SU-DHL-6 (cell line): ENCODE measurements at regions not wholly inside any gene's neighbourhood (a gene's known extent, or its start where the extent isn't known, plus 50 kb on each side); places are given as distances from the start of the nearest gene placed in this dataset.

Experiments
- H2AFZ ChIP-seq: fragments of 200-600 bp; sonication (generic); 2 replicates; pipeline ENCODE4 v1.6.1; 2014; ENCODE audit warnings: low read depth, mild to moderate bottlenecking, moderate library complexity, mixed read lengths, antibody characterized with exemption, low read length; ENCODE audit not compliant: severe bottlenecking
- H3F3A ChIP-seq: fragments of 200-600 bp; shearing (Covaris generic); 2 replicates; pipeline ENCODE4 v1.6.0; 2016; ENCODE audit warnings: antibody characterized with exemption, mild to moderate bottlenecking; ENCODE audit not compliant: insufficient read depth
- H3K27ac ChIP-seq: fragments of 200-600 bp; sonication (generic); 2 replicates; pipeline ENCODE4 v1.5.1; 2016; ENCODE audit warnings: low read depth, mild to moderate bottlenecking, low read length, moderate library complexity, mixed read lengths
- H3K27me3 ChIP-seq: fragments of 200-600 bp; sonication (generic), shearing (Covaris generic); 2 replicates; pipeline ENCODE4 v1.6.0; 2014; ENCODE audit warnings: mild to moderate bottlenecking, low read length
- H3K36me3 ChIP-seq: fragments of 200-600 bp; sonication (generic); 2 replicates; pipeline ENCODE4 v1.6.1; 2014; ENCODE audit warnings: mild to moderate bottlenecking, low read length, mixed read lengths
- H3K4me2 ChIP-seq: fragments of 300-600, 200-600 bp; shearing (Covaris generic), sonication (generic); 2 replicates; pipeline ENCODE4 v1.6.0; 2014; ENCODE audit warnings: low read length, low read depth, mild to moderate bottlenecking; ENCODE audit not compliant: poor library complexity, severe bottlenecking
- H3K4me3 ChIP-seq: fragments of 200-600 bp; sonication (generic); 2 replicates; pipeline ENCODE4 v1.5.1; 2014; ENCODE audit warnings: antibody characterized with exemption, low read length, mild to moderate bottlenecking, mixed read lengths; ENCODE audit not compliant: insufficient read depth, poor library complexity, severe bottlenecking
- H3K79me2 ChIP-seq: fragments of 200-600 bp; sonication (generic); 2 replicates; pipeline ENCODE4 v1.6.1; 2014; ENCODE audit warnings: mild to moderate bottlenecking, low read length, moderate library complexity; ENCODE audit not compliant: insufficient read depth
- H3K9ac ChIP-seq: fragments of 200-600 bp; sonication (generic); 2 replicates; pipeline ENCODE4 v1.7.0; 2014; ENCODE audit warnings: mild to moderate bottlenecking, low read length
- H3K9me2 ChIP-seq: fragments of 200-600 bp; sonication (generic); replicated peaks from 2 replicates; pipeline ENCODE4 v1.6.1; 2014; ENCODE audit warnings: low read length; ENCODE audit not compliant: insufficient read depth
- H3K9me3 ChIP-seq: fragments of 200-600 bp; sonication (generic); 2 replicates; pipeline ENCODE4 v1.6.1; 2014; ENCODE audit warnings: low read length, mixed read lengths; ENCODE audit not compliant: insufficient read depth
- H4K20me1 ChIP-seq: fragments of 200-600 bp; sonication (generic); 2 replicates; pipeline ENCODE4 v1.6.1; 2014; ENCODE audit warnings: low read depth, mild to moderate bottlenecking, antibody characterized with exemption, low read length, moderate library complexity, mixed read lengths
- EZH2phosphoT487 ChIP-seq: fragments of 200-600 bp; sonication (generic), shearing (Covaris generic); conservative IDR thresholded peaks from 2 replicates; pipeline ENCODE4 v1.6.1; 2018; ENCODE audit warnings: mild to moderate bottlenecking, antibody characterized with exemption, low read length, moderate library complexity, mixed read lengths
- TF ChIP-seq, protein P1 (sequence below): fragments of 200-600 bp; sonication (generic); IDR thresholded peaks from one replicate; pipeline ENCODE4 v1.5.1; 2017; ENCODE audit warnings: antibody characterized with exemption, mild to moderate bottlenecking, low read length, moderate library complexity; ENCODE audit not compliant: insufficient read depth, poor library complexity, severe bottlenecking

GRCh38 chr16:54437921-54438320 is 151.3 kb upstream of the IRX3 start:
- no peak for TF ChIP-seq EZH2phosphoT487
- TF ChIP-seq, protein P1, sequence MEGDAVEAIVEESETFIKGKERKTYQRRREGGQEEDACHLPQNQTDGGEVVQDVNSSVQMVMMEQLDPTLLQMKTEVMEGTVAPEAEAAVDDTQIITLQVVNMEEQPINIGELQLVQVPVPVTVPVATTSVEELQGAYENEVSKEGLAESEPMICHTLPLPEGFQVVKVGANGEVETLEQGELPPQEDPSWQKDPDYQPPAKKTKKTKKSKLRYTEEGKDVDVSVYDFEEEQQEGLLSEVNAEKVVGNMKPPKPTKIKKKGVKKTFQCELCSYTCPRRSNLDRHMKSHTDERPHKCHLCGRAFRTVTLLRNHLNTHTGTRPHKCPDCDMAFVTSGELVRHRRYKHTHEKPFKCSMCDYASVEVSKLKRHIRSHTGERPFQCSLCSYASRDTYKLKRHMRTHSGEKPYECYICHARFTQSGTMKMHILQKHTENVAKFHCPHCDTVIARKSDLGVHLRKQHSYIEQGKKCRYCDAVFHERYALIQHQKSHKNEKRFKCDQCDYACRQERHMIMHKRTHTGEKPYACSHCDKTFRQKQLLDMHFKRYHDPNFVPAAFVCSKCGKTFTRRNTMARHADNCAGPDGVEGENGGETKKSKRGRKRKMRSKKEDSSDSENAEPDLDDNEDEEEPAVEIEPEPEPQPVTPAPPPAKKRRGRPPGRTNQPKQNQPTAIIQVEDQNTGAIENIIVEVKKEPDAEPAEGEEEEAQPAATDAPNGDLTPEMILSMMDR, result no peak
- no peaks in the 10 kb centered on the region for H4K20me1 ChIP-seq
- H3K27me3 ChIP-seq, result no peaks in the 10 kb centered on the region
- H3K27ac ChIP-seq, result no peak overlapping the region
- H3K4me2 ChIP-seq, result no peak overlapping the region
- no peaks in the 10 kb centered on the region for H3K9me3 ChIP-seq
- H3K9ac ChIP-seq, result no peak overlapping the region
- H2AFZ ChIP-seq, result no peak overlapping the region
- no peak overlapping the region for H3K4me3 ChIP-seq
- no peaks in the 10 kb centered on the region for H3K79me2 ChIP-seq
- H3K36me3 ChIP-seq, result no peaks in the 10 kb centered on the region
- H3F3A ChIP-seq, result no peaks in the 10 kb centered on the region
- no peaks in the 10 kb centered on the region for H3K9me2 ChIP-seq

DNA sequence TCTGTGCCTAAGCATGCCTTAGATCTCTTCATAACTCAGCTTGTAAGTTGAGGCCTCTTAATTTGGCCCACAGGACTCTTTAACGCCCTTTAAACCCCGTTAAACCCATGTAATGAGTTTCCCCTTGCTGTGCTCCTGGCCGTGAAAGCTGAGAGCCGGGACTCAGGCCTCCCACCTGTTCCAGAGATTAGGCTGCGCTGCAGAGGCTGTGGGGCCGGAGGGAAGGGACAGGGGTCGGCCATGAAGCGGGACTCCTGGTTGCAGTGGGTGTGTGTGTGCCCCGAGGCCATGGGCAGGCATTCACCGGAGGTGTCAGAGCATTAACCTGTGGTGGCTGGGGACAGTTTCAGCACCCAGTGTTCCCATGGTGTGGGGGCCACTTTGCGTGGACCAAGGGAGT is 150.8 kb upstream of the IRX3 start:
- Histone ChIP-seq H3F3A (no peaks in the 10 kb centered on the region), H3K27me3 (no peaks in the 10 kb centered on the region), H4K20me1 (no peaks in the 10 kb centered on the region), H3K27ac (no peak overlapping the region), H3K4me2 (no peak overlapping the region), H3K79me2 (no peaks in the 10 kb centered on the region), H3K4me3 (no peak overlapping the region), H2AFZ (no peak overlapping the region), H3K9me3 (no peaks in the 10 kb centered on the region), H3K36me3 (no peaks in the 10 kb centered on the region), H3K9me2 (no peaks in the 10 kb centered on the region), H3K9ac (no peak overlapping the region)
- TF ChIP-seq, protein P1, result no peak
- TF ChIP-seq EZH2phosphoT487, result no peak

GRCh38 chr16:54436346-54436745 is 149.8 kb upstream of the IRX3 start:
- TF ChIP-seq, protein P1, result no peak
- TF ChIP-seq EZH2phosphoT487, result no peak
- Histone ChIP-seq H2AFZ (no peak overlapping the region), H3K27me3 (no peaks in the 10 kb centered on the region), H3F3A (no peaks in the 10 kb centered on the region), H3K79me2 (no peaks in the 10 kb centered on the region), H3K27ac (no peak overlapping the region), H3K9me2 (no peaks in the 10 kb centered on the region), H3K9ac (no peak overlapping the region), H3K4me2 (no peak overlapping the region), H3K4me3 (no peak overlapping the region), H3K36me3 (no peaks in the 10 kb centered on the region), H3K9me3 (no peaks in the 10 kb centered on the region), H4K20me1 (no peaks in the 10 kb centered on the region)

GRCh38 chr16:54434859-54435258 is 148.3 kb upstream of the IRX3 start:
- Histone ChIP-seq H4K20me1 (no peaks in the 10 kb centered on the region), H3K27me3 (no peaks in the 10 kb centered on the region), H3K4me3 (no peak overlapping the region), H3K9me3 (no peaks in the 10 kb centered on the region), H3K79me2 (no peaks in the 10 kb centered on the region), H3K9ac (no peak overlapping the region), H3F3A (no peaks in the 10 kb centered on the region), H3K9me2 (no peaks in the 10 kb centered on the region), H3K36me3 (no peaks in the 10 kb centered on the region), H2AFZ (no peak overlapping the region), H3K27ac (no peak overlapping the region), H3K4me2 (no peak overlapping the region)
- TF ChIP-seq EZH2phosphoT487, result no peak
- TF ChIP-seq, protein P1, result no peak
